AG04450 (cell line): ENCODE measurements at regions not wholly inside any gene's neighbourhood (a gene's known extent, or its start where the extent isn't known, plus 50 kb on each side); places are given as distances from the start of the nearest gene placed in this dataset.

ENCODE experiments used
- CTCF ChIA-PET: fragments of 300-600, 350-600 bp; formaldehyde crosslinking; extraction: SDS; loops from one replicate; lab custom pipeline; 2022; ENCODE audit warnings: antibody characterized with exemption, inconsistent platforms; lab: Charles Lee
- POLR2A ChIA-PET: fragments of 350-600 bp; formaldehyde crosslinking; extraction: SDS; loops from one replicate; lab custom pipeline; 2021; ENCODE audit warnings: antibody characterized with exemption, inconsistent platforms; lab: Yijun Ruan, JAX
- DNase-seq: peaks from one replicate; pipeline ENCODE4 v3.0.0-alpha.2; 2011; ENCODE audit warnings: low read depth, low spot score
- H3K27ac ChIP-seq: one replicate; pipeline ENCODE4 v1.5.1; 2012; ENCODE audit warnings: low read depth, low read length, control low read depth
- H3K27me3 ChIP-seq: one replicate; pipeline ENCODE4 v1.6.0; 2012; ENCODE audit warnings: low read length; ENCODE audit not compliant: control insufficient read depth, insufficient read depth
- H3K4me3 ChIP-seq: 2 replicates; pipeline ENCODE4 v1.5.1; 2011; ENCODE audit warnings: mild to moderate bottlenecking, low read depth, low read length, control low read depth
- H3K9me3 ChIP-seq: 2 replicates; pipeline ENCODE4 v1.5.1; 2012; ENCODE audit warnings: low read length; ENCODE audit not compliant: control insufficient read depth, insufficient read depth
- TF ChIP-seq, protein P1 (sequence below): IDR thresholded peaks from 2 replicates; pipeline ENCODE4 v1.5.1; 2011; ENCODE audit warnings: low read depth, low read length, control low read depth, inconsistent platforms

DNA sequence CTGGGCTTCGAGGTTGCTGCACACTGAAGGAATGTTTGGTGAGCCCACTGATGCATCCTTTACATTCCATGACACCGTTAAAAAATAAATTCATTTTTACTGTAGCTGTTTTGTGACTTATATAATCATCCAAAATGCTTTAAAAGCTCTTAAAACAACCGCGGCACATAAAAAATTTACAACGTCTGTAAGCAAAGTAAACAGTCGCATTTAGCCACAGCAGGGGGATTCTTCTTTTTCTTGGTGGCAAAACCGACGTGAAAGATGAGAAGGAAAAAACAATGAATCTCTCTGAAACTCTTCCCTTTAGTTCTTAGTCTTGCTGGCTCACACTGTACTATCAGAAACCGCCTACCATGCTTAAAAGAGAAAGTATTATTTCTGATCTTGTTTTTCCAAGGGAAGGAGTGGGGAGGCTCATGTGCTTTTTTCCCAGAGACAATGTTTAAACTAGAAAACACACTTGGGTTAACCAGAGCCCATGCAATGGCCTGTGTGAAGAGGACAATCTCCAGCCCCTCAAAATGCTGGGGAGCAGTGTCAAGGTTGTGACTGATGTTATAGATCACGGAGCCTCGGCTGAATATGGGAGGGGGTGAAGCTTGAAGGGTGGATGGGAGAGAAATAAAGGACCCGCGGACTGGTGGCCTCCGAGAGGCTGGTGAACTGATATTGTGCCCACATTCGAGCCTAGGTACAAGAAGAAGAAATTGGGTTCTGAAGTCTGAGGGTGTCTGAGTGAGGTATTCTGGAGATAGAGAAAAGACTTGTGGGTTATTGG, 91.1 kb downstream of the IRF8 start:
- Histone ChIP-seq H3K27ac (no peak overlapping the region), H3K4me3 (no peak overlapping the region), H3K27me3 (peaks cover 60% of the 10 kb centered on the region), H3K9me3 (no peaks in the 10 kb centered on the region)
- POLR2A ChIA-PET: no interaction called here
- TF ChIP-seq, protein P1, sequence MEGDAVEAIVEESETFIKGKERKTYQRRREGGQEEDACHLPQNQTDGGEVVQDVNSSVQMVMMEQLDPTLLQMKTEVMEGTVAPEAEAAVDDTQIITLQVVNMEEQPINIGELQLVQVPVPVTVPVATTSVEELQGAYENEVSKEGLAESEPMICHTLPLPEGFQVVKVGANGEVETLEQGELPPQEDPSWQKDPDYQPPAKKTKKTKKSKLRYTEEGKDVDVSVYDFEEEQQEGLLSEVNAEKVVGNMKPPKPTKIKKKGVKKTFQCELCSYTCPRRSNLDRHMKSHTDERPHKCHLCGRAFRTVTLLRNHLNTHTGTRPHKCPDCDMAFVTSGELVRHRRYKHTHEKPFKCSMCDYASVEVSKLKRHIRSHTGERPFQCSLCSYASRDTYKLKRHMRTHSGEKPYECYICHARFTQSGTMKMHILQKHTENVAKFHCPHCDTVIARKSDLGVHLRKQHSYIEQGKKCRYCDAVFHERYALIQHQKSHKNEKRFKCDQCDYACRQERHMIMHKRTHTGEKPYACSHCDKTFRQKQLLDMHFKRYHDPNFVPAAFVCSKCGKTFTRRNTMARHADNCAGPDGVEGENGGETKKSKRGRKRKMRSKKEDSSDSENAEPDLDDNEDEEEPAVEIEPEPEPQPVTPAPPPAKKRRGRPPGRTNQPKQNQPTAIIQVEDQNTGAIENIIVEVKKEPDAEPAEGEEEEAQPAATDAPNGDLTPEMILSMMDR: no peak
- DNase-seq: no peak
- CTCF ChIA-PET: interaction anchor here (10.1 kb wide), 1 partner anchor 170 kb away, joined by 158 read pairs; no protein-coding TSS in a partner anchor

DNA sequence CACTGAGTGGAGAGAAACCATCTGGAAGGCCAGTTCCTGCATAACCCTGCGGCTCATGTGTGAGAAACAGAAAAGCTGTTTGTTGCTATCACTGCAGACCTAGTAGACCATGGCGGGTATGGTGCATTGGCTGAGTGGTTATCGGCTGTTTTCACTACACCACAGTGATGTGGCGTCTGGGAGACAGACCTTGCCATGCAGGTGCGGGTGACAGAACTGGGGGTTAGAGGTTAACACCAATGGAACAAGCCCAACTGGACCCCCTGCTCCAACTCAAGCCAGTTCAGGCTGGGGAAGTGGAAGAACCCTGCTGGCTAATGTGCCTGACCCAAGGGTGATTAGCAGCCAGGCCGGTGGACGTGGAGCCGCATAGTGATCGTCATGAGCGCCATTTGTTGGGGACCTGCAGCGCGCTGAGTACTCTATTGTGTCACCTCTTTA, 91.9 kb downstream of the IRF8 start:
- CTCF ChIA-PET: interaction anchor here (0.7 to 10.1 kb wide), 3 partner anchors 14 to 174 kb away, joined by 5 to 158 read pairs (median 6); no protein-coding TSS in a partner anchor
- POLR2A ChIA-PET: no interaction called here

DNA sequence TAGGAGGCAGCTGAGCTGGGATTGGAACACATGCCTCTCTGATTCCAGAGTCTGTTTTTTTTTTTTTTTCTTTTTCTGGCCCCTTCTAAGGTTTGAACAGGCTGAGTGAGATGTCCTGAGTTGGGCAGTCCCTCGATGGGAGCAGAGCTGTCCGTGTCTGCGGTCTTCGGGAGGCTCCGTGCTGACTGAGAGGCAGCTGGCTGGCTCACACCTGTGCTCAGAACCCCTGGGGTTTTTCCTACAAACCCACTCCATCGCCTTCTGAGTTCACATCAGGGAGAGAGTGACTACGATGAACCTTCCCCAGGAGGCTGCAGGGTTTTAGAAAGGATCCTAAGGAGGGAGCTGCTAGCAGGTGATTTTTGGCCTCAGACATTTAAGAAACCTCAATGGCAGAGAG, 92.5 kb downstream of the IRF8 start:
- no peak overlapping the region for H3K4me3 ChIP-seq
- POLR2A ChIA-PET: no interaction called here
- peaks cover 63% of the 10 kb centered on the region for H3K27me3 ChIP-seq
- no peak overlapping the region for H3K27ac ChIP-seq
- no peak for DNase-seq
- TF ChIP-seq, protein P1: no peak
- no peaks in the 10 kb centered on the region for H3K9me3 ChIP-seq
- CTCF ChIA-PET: interaction anchor here (0.7 to 10.1 kb wide), 3 partner anchors 14 to 175 kb away, joined by 5 to 158 read pairs (median 6); no protein-coding TSS in a partner anchor

More for the DNA sequence above, 91.9 kb downstream of the IRF8 start:
- DNase-seq: no peak
- TF ChIP-seq, protein P1: no peak
- peaks cover 62% of the 10 kb centered on the region for H3K27me3 ChIP-seq
- no peak overlapping the region for H3K27ac ChIP-seq
- H3K9me3 ChIP-seq: no peaks in the 10 kb centered on the region
- no peak overlapping the region for H3K4me3 ChIP-seq

DNA sequence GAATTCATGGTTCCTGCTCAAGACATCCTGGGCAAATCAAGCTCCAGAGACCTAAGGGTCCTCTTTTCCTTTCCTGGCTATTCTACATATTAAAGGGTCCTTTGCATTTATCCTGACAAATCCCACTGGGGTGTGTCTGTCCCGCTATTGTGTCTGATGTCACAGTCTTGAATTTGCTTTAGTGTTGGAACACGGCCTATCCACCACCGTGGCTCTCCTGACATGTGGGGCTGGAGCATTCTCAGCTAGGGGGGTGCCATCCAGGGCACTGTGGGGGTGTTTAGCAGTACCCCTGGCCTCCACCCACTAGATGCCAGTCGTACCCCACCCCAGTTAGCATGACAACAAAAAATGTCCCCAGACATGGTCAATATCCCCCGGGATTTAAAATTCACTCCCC, 92.9 kb downstream of the IRF8 start:
- Histone ChIP-seq H3K4me3 (no peak overlapping the region), H3K9me3 (no peaks in the 10 kb centered on the region), H3K27me3 (peaks cover 64% of the 10 kb centered on the region), H3K27ac (no peak overlapping the region)
- TF ChIP-seq, protein P1: no peak
- CTCF ChIA-PET: interaction anchor here (10.1 kb wide), 1 partner anchor 172 kb away, joined by 158 read pairs; no protein-coding TSS in a partner anchor
- POLR2A ChIA-PET: no interaction called here
- DNase-seq: no peak

DNA sequence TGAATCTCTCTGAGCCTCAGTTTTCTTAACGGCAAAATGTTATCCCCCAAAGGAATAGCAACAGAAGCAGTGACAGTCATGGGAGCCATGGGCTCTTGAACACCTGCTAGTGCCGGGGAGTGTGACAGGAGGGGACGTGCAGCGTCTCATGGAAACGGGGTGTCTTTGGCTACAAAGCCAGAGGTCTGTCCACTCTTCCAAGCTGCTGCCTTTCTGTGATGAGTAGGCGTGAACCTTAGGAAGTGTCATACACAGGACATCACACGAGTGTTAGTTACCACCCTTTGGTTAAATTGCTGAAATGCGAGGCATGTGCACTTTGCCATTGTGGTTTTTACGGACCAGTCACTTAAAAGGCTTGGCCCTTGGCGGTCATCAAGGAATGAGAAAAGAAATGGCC, 93.4 kb downstream of the IRF8 start:
- H3K27ac ChIP-seq: no peak overlapping the region
- TF ChIP-seq, protein P1: no peak
- H3K9me3 ChIP-seq: no peaks in the 10 kb centered on the region
- peaks cover 69% of the 10 kb centered on the region for H3K27me3 ChIP-seq
- no peak for DNase-seq
- ChIA-PET CTCF (interaction anchor here (10.1 kb wide), 1 partner anchor 172 kb away, joined by 158 read pairs; no protein-coding TSS in a partner anchor), POLR2A (no interaction called here)
- H3K4me3 ChIP-seq: no peak overlapping the region
